SK-N-DZ (cell line): ENCODE measurements at regions not wholly inside any gene's neighbourhood (a gene's known extent, or its start where the extent isn't known, plus 50 kb on each side); places are given as distances from the start of the nearest gene placed in this dataset.
A peak's percentile ranks its signal among the peaks of the same experiment; 100 is the strongest.
"Not testable (repeated sequence)": the region's sequence is repeated elsewhere in the genome, so short reads cannot be mapped to it uniquely, and the experiment has no call there.

Source experiments
- DNase-seq: peaks from one replicate; pipeline ENCODE4 v3.0.0-alpha.2; 2015; ENCODE audit warnings: low spot score

GRCh38 chrX:109878236-109878635, 124.7 kb upstream of the TMEM164 start:
- DNase-seq = no peak

DNA sequence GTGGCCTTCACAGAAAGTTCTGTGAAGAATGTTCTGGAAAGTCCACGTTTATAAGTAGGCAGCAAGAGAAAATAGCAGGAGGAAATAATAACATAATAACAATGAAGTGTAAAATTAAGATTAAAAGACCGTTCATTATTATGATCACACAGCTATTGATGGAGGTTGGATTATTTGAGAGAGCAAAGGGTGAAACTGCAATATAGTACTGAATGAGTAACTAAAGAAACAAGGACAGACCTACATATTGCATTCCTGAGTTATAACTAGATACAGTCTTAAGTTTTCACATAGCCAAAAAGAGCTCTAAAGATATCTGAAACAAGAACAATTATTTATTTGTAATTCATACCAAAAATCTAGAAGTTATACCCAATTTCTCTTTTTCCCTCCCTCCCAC, 122.9 kb upstream of the TMEM164 start:
- no peak for DNase-seq

DNA sequence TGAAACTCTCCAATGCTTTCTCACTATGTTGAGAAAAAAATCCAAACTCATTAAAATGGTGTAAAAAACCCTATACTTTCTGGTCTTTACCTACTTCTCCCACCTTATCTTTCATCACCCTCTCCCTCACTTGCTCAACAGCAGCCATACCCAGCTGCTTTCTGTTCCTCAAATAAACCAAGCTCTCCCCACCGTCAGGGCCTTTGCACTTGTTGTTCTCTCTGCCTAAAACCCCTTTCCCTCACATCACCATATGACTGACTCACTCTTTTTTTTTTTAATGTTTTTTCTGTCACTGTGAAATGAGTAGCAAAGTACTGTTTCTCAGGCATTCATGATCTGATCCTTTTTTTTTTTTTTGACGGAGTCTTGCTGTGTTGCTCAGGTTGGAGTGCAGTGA, 122.3 kb upstream of the TMEM164 start:
- no peak for DNase-seq

DNA sequence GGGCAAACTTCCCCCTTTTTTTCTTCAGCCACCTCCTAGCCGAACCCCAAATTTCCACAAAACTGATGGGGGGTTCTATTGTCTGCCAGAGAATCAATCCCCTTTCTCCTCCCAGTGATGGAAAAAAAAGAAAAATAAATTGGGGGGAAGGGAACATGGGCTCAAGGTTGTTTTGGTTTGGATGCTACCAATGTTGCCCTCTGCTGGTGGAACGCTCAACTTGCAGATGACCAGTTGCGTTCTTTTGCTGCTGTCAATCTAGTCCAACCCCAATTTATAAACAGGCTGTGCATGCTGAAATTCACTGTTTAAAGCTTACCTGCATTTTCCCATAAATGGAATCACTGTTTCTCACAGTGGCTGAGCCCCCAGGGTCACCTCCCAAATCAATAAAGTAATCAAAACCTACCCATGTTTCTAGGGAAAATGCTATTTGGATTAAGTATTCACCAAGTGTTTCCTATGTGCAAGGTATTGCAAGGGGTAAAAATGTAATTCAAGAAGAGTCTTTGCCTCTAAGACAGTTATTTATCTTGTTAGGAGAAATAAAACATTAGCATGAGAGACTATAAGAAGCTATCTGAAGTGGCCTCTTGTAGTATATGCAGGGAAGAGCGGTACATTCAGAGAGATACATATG, 116.7 kb upstream of the TMEM164 start:
- peak; percentile 17 for DNase-seq

GRCh38 chrX:109889289-109890006, 113.5 kb upstream of the TMEM164 start:
- no peak for DNase-seq

GRCh38 chrX:109890300-109890699, 112.6 kb upstream of the TMEM164 start:
- DNase-seq = no peak

DNA sequence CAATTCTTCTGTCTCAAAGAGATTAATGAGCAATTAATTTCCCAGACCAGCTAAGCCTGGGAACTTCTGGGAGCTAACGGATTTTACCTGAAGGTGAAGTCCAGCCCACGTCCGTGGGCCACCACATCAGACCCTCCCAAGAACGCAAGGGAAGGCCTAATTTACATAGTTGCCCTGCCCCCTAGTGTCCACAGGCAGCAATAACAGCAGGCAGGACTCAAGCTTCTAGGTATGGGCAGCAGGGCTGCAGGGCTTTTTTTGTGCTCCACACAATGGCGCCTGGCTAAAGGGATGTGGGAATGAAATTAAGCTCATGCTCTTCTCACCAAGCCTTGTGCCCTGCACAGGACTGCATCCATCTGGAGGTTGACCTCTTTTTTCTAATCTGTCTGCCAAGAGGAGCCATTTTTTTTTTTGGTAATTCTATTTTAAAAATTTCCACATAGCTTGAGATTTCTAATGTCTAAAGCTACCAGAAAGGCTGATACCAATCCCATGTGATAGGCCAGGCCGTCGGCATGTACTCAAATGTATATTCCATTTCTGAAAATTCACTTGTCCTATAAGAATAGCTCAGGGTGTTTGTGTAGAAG, 111.9 kb upstream of the TMEM164 start:
- peak; percentile 64 for DNase-seq

DNA sequence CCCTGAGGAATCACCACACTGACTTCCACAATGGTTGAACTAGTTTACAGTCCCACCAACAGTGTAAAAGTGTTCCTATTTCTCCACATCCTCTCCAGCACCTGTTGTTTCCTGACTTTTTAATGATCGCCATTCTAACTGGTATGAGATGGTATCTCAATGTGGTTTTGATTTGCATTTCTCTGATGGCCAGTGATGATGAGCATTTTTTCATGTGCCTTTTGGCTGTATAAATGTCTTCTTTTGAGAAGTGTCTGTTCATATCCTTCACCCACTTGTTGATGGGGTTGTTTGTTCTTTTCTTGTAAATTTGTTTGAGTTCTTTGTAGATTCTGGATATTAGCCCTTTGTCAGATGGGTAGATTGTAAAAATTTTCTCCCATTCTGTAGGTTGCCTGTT, 106.9 kb upstream of the TMEM164 start:
- DNase-seq = not testable (repeated sequence)

- DNase-seq = no peak
Measured at GRCh38 chrX:109902665-109903064, 100.2 kb upstream of the TMEM164 start.

GRCh38 chrX:109911046-109911445, 91.9 kb upstream of the TMEM164 start:
- no peak for DNase-seq

- not testable (repeated sequence) for DNase-seq
Measured at GRCh38 chrX:109912993-109913392, 89.9 kb upstream of the TMEM164 start.

GRCh38 chrX:109914114-109914849, 88.6 kb upstream of the TMEM164 start:
- no peak for DNase-seq

DNA sequence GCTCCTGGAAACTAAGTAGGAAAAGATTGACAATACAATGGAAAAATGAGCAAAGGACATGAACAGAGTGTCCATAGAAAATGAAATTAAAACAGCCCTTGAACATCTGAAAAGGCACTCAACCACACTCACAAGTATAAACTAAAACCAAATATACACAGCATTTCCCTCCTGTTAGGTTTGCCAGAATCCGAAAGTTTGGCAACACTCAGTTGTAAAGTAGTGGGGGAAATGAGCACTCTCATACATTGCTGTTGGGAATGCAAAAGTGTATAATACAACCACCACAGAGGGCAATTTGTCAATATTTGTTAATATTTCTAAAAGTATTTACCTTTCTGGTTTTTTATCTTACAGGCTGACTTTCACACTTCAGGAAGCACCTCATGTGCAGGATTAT, 84.2 kb upstream of the TMEM164 start:
- no peak for DNase-seq

DNA sequence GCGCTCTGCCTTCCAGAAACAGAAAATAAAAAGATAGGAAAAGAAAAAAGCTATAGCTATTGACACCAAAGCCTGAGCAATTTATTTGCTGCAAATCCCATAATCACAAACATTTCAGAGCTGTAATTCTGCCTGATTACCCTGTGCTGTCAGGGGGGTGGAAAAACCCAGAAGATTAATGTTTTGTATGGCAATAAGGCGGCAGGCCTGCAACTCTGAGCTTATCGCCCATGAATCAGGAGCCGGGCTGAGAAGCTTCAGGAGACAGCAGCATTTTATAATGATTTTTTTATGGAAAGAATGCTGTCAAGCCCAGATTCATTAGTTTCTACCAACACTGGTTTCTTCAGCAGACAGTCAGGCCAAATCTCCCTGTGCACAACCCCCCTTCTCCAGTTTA, 82.6 kb upstream of the TMEM164 start:
- DNase-seq = peak; percentile 35

GRCh38 chrX:109920868-109921267, 82.0 kb upstream of the TMEM164 start:
- no peak for DNase-seq

DNA sequence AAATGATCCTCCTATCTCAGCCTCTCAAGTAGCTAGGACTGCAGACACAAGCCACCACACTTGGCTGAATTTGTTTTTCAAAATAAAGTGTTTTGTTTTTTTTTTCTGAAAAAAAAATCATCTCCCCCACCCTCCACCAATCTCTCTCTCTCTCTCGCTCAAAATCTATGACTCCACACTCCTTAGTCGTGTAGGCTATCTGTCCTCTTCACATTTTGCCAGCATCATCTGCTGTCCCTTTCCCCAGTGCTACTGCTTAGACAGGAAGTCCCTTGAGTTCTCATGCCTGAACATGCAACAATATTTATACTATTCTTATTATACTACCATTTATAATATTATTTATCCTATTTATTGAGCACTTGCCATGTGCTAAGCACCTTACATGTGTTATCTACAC, 80.7 kb upstream of the TMEM164 start:
- no peak for DNase-seq

- DNase-seq = not testable (repeated sequence)
Measured at GRCh38 chrX:109925003-109925402, 77.9 kb upstream of the TMEM164 start.

GRCh38 chrX:109925656-109926055, 77.3 kb upstream of the TMEM164 start:
- DNase-seq = no peak

DNA sequence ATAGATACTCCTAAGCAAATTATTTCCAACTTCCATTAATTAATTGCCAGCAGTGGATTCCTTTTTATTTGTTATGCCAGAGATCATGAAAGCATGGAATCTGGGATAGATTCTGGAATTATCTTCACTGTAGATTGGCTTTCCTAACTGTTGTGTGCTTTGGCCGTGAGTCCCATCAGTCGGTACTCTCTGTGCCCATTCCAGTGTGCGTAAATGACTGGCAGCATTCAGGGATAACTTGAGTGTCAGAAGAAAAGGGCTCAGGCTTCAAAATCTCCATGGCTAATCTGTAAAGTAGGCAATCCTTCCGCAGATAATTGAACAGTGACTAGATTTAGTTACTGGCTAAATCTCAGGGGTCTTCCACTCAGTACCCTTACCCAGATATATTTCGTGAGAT, 76.8 kb upstream of the TMEM164 start:
- no peak for DNase-seq

GRCh38 chrX:109926743-109927662, 75.9 kb upstream of the TMEM164 start:
- no peak for DNase-seq

DNA sequence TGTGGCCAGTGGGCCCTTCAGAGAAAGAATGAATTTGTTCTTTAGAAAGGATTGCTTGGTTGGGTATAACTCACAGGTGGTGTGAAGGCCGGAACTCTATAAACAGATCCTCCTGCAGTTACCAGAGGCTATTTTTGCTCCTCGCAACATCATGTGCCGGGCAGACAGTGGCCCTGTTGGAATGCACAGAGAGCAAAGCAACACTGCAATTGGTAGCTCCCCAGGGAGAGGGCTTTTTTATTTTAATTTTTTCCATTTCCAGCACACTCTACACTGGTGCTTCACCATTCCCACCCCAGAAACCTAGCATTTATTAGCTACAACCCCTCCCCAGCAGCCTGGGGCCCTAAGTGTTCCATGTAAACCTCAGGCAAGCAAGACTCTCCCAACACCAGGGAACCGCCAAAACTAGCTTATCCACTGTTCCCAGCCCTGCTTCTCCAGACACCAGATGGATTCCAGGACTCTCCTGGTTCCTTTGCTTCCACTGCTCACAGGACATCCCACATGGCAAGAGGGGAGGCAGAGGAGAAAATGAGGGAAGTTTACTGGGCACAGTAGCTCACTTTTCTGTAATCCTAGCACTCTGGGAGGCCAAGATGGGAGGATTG, 75.1 kb upstream of the TMEM164 start:
- no peak for DNase-seq
